HG03460 (cell line): ENCODE measurements at regions not wholly inside any gene's neighbourhood (a gene's known extent, or its start where the extent isn't known, plus 50 kb on each side); places are given as distances from the start of the nearest gene placed in this dataset.

Source experiments
- ATAC-seq: cut with Tn5 transposase; IDR thresholded peaks from one replicate; pipeline ENCODE4 v1.9.1; 2021; ENCODE audit not compliant: unreplicated experiment

- no peak for ATAC-seq
Observed at GRCh38 chr7:47664650-47665195, 82.8 kb upstream of the TNS3 start.

GRCh38 chr7:47663851-47664250 lies 81.9 kb upstream of the TNS3 start:
- no peak for ATAC-seq

- no peak for ATAC-seq
Observed at GRCh38 chr7:47663213-47663612, 81.3 kb upstream of the TNS3 start.

DNA sequence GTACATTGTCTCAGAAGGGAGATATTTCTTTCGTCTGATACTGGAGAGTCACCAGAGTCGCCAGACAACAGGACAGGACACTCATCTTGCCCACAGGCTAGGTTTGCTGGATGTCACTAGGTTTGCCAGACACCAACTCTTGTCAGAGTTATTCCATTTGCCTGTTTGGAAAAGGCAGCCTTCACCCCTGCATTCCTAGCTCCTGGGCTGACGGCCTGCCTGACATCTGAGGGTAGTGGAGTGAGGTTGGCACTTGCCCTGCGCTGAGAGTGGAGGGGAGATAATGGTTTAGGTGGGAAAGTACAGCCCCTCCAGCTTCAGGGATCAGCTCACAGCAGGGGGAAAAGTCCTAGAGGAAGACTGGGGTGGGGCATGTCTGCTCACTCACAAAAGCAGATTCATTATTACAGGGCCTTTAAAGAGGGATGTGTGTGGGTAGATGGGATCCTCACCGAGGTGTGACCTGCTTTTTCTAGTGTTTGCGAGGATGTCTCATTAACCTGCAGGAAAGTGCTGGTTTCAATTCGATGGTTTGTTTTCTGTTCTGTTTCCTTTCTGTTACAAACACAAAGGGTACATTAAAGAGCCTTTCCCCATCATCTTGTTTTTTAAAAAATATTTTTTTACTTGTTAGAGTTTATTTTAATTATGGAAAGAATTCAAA lies 79.3 kb upstream of the TNS3 start:
- ATAC-seq = no peak

GRCh38 chr7:47659664-47660462 lies 78.0 kb upstream of the TNS3 start:
- ATAC-seq = no peak

DNA sequence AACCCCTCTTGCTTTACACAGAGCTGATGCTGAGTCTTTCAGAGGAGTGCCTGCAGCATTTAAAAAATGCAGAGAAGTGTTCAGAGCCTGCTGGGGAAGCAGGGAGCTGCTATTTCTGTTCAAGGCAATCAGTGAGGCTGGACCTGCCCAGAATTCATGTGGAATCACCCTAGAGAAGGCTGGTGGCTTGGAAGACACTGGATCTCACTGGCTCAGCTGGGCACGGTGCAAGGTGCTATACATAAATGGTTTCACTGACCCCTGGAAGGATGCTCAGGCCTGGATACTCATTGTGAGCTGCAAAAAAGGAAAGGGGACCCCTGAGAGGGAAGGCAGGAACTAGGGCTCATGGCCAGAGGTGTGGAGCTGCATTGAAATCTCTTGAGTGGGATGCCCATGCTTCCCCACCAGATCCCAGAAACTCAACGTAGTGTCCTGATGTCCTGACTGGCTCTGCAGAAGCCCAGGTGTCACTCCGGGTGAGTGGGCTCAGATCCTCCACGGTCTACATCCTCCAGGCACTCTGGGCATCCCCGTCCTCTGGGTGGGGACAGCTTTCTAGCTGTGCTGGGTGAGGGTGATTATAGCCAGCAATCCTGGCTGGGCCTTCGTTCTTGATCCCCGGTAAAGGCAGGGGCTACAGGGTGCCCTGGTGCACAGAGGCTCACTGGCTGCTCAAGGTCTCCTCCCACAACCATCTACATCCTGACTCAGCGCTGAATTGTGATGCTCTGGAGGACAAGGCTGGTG lies 77.2 kb upstream of the TNS3 start:
- ATAC-seq = no peak

DNA sequence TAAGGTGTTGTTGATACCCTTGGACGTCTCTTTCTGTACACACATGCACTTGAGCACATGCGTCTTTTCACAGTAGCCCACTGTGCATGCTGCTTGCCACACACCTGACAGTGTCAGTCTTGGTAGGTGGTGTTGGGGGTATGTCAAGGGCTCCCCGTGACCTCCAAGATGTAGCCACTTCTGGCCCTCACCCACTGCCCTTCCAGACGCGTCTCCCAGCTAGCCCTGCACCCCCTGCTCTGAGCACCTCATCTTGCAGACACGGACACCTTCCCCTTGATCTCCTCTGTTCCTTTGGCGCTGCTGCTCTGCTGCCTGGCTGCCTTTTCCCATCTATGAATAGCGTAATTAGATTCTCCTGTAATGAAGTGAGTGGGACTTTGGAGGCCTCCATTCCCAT lies 75.2 kb upstream of the TNS3 start:
- ATAC-seq = no peak

DNA sequence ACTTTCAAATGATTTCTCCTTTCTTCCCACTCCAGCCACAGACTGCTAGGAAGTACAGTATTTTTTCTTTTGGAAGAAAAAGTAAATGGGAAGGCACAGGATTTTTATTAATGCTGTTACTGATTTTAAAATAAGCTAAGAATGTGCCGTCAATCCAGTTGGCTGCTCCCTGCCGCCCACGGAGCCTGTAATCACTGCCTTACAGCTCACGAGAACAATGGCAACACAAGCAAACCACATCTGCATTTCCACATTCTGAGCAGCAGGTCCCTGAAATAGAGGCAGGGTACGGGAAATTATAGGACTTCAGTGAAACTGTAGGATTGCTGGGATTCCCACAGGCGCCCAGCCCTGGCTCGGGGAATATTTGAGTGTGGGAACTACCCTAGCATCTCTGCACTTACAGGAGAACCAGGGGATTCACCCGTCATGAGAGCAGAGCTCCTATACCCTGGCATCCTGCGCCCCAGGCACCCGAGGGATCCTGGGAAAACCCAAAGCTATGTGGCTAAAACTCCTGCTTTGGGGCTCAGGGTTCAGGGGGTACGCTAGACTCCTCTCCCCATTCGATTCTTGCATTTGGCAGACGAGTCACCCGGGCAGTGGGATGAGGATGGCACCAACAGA lies 72.9 kb upstream of the TNS3 start:
- ATAC-seq = no peak

- ATAC-seq = no peak
Observed at GRCh38 chr7:47653550-47654411, 71.9 kb upstream of the TNS3 start.

- no peak for ATAC-seq
Observed at GRCh38 chr7:47652591-47652990, 70.7 kb upstream of the TNS3 start.

DNA sequence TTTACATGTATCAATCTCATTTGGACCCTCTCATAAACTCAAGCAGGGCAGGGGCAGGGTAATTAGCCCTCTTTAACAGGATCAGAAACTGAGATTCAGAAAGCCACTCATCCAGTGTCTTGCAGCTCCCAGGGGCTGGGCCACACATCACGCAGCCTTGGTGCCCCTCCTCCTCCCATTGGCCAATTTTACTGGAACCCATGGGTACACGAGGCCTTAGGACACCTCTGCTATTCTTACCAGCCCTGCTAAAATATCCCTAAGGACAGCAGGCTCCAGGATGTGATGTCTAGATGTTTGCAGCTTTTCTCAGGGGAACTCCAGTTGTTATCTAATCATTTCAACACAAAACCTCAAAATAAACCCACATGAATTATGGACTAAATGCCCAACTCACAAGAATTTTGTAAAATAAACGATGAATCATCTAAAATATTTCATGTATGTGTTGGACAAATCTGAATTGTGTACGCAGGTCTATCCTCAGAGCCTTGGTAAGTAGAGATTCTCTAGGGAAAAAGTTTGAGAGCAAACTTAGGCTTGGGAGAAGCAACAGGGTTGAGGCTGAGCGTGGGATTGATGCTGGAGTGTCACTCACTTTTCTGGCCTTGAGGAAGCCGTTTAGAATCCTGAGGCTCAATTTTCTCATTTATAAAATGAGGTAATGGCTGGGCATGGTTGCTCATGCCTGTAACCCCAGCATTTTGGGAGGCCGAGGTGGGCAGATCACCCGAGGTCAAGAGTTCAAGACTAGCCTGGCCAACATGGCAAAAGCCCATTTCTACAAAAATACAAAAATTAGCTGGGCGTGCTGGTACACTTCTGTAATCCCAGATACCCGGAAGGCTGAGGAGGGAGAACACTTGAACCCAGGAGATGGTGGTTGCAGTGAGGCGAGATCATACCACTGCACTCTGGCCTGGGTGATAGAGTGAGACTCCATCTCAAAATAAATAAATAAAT lies 69.7 kb upstream of the TNS3 start:
- no peak for ATAC-seq

DNA sequence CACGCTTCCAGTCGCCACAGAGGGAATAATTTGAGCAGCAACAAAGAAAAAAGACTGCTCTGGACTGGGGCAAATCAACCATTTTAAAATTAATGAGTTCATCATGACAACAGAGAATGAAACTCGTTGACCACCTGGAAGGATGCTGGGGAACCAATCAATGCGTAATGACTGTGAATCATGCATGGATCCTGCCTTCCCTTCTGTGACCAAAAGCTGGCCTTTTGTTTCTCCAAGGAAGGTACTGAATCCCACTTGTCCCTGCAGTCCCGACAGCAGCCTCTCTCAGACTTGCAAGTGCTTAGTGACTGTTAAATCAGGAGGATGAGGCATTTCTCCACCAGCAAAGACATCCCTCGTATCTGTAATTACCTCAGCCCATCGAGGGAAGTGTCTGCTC lies 68.0 kb upstream of the TNS3 start:
- no peak for ATAC-seq

GRCh38 chr7:47648275-47648925 lies 66.5 kb upstream of the TNS3 start:
- ATAC-seq = no peak

GRCh38 chr7:47647918-47648250 lies 66.0 kb upstream of the TNS3 start:
- no peak for ATAC-seq

GRCh38 chr7:47647181-47647917 lies 65.4 kb upstream of the TNS3 start:
- ATAC-seq = no peak

DNA sequence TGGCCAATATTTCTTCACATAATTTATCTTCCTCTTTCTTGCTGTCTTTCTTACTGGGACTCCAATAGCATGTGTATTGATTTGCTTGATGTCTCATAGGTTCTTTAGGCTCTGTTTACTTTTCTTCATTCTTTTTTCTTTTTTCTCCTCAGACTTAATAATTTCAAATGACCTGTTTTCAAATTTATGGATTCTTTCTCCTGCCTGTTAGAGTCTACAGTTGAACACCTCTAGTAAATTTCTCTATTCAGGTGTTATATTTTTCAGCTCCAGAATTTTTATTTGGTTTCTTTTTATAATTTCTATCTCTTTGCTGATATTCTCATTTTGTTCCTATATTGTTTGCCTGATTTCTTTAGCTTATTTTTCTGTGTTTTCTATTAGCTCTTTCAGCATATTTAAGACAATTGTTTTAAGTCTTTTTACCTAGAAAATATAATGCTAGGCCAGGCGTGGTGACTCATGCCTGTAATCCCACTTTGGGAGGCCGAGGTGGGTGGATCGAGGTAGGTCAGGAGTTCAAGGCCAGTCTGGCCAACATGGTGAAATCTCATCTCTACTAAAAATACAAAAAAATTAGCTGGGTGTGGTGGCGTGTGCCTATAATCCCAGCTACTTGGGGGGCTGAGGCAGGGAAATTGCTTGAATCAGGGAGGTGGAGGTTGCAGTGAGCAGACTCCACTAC lies 61.9 kb upstream of the TNS3 start:
- ATAC-seq = no peak

DNA sequence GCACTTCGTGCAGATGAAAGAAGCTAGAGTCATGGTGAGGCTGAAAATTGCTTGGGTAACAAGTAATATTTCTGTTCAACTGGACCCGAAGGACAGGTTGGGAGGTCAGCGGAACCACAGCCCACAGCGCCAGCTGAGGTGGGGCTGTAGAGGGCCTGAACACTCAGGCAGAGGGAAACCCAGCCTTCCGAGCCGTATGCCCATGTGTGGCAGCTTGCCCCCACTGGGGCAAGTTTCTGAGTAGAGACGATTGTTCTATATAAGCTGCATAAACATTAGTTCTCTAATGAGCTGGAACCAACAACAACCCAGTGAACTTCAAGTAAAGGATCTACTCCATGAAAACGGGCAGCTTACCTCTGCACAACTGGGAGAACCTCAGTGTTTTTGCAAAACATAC lies 58.4 kb upstream of the TNS3 start:
- no peak for ATAC-seq
